ENCODE measurements at regions not wholly inside any gene's neighbourhood (a gene's known extent, or its start where the extent isn't known, plus 50 kb on each side); places are given as distances from the start of the nearest gene placed in this dataset.

GRCh38 chr18:42563995-42564394, 551.5 kb downstream of the RIT2 start:
- no peak for DNase-seq

GRCh38 chr18:42564761-42565160, 550.7 kb downstream of the RIT2 start:
- DNase-seq = no peak

- DNase-seq = no peak
These were observed 546.7 kb downstream of the RIT2 start for GRCh38 chr18:42568773-42569172.

- no peak for DNase-seq
These were observed 540.6 kb downstream of the RIT2 start for GRCh38 chr18:42574871-42575270.

GRCh38 chr18:42576124-42576523, 539.4 kb downstream of the RIT2 start:
- no peak for DNase-seq

- no peak for DNase-seq
These were observed 536.7 kb downstream of the RIT2 start for GRCh38 chr18:42578792-42579191.

- no peak for DNase-seq
These were observed 533.2 kb downstream of the RIT2 start for GRCh38 chr18:42582266-42582665.

- DNase-seq = peak; percentile 19
These were observed 532.2 kb downstream of the RIT2 start for GRCh38 chr18:42583283-42583731.

- DNase-seq = no peak
These were observed 528.9 kb downstream of the RIT2 start for GRCh38 chr18:42586601-42587000.

- DNase-seq = no peak
These were observed 526.7 kb downstream of the RIT2 start for GRCh38 chr18:42588786-42589185.

- no peak for DNase-seq
These were observed 510.7 kb downstream of the RIT2 start for GRCh38 chr18:42604820-42605219.

- no peak for DNase-seq
These were observed 508.5 kb downstream of the RIT2 start for GRCh38 chr18:42606886-42607495.

- DNase-seq = no peak
These were observed 504.4 kb downstream of the RIT2 start for GRCh38 chr18:42611134-42611533.

- DNase-seq = no peak
These were observed 500.7 kb downstream of the RIT2 start for GRCh38 chr18:42614619-42615293.

- DNase-seq = no peak
These were observed 498.3 kb downstream of the RIT2 start for GRCh38 chr18:42617221-42617620.

GRCh38 chr18:42619771-42620170, 495.7 kb downstream of the RIT2 start:
- DNase-seq = no peak

GRCh38 chr18:42620657-42621056, 494.8 kb downstream of the RIT2 start:
- DNase-seq = no peak

GRCh38 chr18:42623935-42624334, 491.6 kb downstream of the RIT2 start:
- no peak for DNase-seq

GRCh38 chr18:42632801-42633200, 482.7 kb downstream of the RIT2 start:
- peak; percentile 24 for DNase-seq

- no peak for DNase-seq
These were observed 480.0 kb downstream of the RIT2 start for GRCh38 chr18:42635378-42636048.

GRCh38 chr18:42636309-42636708, 479.2 kb downstream of the RIT2 start:
- no peak for DNase-seq

GRCh38 chr18:42640160-42640559, 475.3 kb downstream of the RIT2 start:
- DNase-seq = no peak

GRCh38 chr18:42641996-42642395, 473.5 kb downstream of the RIT2 start:
- no peak for DNase-seq

- DNase-seq = no peak
These were observed 470.8 kb downstream of the RIT2 start for GRCh38 chr18:42644729-42645131.
